Keratinocyte (primary cell): ENCODE measurements at regions not wholly inside any gene's neighbourhood (a gene's known extent, or its start where the extent isn't known, plus 50 kb on each side); places are given as distances from the start of the nearest gene placed in this dataset.

Experiments
- EZH2 ChIP-seq: IDR thresholded peaks from one replicate; pipeline ENCODE4 v1.6.1; 2012; ENCODE audit warnings: inconsistent platforms, mild to moderate bottlenecking, low read length, moderate library complexity
- TF ChIP-seq, protein P1 (sequence below), 3 experiments: IDR thresholded peaks in 1 of 3; conservative IDR thresholded peaks in 1 of 3; optimal IDR thresholded peaks in 1 of 3; 2 replicates in 2 of 3; 3 replicates in 1 of 3; pipeline versions ENCODE3 to v1.5.1; 2011; ENCODE audit warnings: low read length in 3 of 3, mild to moderate bottlenecking in 3 of 3, moderate library complexity in 2 of 3, control low read depth in 1 of 3, inconsistent platforms in 1 of 3; ENCODE audit not compliant: insufficient read depth in 2 of 3; ENCODE audit errors: extremely low read depth in 1 of 3

DNA sequence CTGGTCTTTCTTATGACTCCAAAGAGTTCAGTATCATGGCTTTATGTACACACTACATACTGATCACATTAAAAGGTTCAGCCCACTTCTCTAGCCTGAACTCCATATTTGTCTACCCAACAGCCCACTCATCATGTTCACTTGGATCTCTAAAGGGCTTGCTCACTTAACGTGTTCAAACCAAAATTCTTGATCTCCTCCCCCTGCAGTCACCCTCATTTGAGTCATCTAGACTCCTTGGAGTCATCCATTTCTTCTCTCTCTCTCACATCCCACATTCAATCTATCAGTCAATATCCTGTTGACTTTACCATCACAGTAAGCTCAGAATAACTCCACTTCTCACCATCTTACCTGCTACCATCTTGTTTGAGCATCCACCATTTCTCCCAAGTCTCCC is 148.4 kb upstream of the ARID2 start:
- TF ChIP-seq, protein P1, sequence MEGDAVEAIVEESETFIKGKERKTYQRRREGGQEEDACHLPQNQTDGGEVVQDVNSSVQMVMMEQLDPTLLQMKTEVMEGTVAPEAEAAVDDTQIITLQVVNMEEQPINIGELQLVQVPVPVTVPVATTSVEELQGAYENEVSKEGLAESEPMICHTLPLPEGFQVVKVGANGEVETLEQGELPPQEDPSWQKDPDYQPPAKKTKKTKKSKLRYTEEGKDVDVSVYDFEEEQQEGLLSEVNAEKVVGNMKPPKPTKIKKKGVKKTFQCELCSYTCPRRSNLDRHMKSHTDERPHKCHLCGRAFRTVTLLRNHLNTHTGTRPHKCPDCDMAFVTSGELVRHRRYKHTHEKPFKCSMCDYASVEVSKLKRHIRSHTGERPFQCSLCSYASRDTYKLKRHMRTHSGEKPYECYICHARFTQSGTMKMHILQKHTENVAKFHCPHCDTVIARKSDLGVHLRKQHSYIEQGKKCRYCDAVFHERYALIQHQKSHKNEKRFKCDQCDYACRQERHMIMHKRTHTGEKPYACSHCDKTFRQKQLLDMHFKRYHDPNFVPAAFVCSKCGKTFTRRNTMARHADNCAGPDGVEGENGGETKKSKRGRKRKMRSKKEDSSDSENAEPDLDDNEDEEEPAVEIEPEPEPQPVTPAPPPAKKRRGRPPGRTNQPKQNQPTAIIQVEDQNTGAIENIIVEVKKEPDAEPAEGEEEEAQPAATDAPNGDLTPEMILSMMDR (optimal IDR thresholded peaks at IDR 0.05 in 1 of 3, IDR thresholded peaks at IDR 0.05 in 1 of 3, conservative IDR thresholded peaks at IDR 0.05 in 1 of 3; ENCODE audit: extremely low read depth in 1 of 3, insufficient read depth in 2 of 3, low read length in 3 of 3) = no peak
- TF ChIP-seq EZH2 = no peak
